Activated T-cell treated with anti-CD3 and anti-CD28 coated beads, Interleukin-2, amount 50 U/mL, for 72 hours (primary cell): ENCODE measurements at regions not wholly inside any gene's neighbourhood (a gene's known extent, or its start where the extent isn't known, plus 50 kb on each side); places are given as distances from the start of the nearest gene placed in this dataset.

Source experiments
- ATAC-seq, 2 donors: fragments of 150-1000 bp; cut with Tn5 transposase; replicated peaks in 1 of 2; 2 replicates each; pipeline ENCODE4 v1.10.0; 2021; ENCODE audit warnings: moderate library complexity in 2 of 2, mild to moderate bottlenecking in 1 of 2
- DNase-seq, 2 donors: peaks; one replicate each; pipeline ENCODE4 v3.0.0; 2021 to 2022; ENCODE audit warnings: mixed read lengths in 1 of 2
- H3K27ac Mint-ChIP-seq: one replicate; pipeline ENCODE4 v1.8.0; 2022; ENCODE audit warnings: mild to moderate bottlenecking, moderate library complexity, mixed read lengths
- H3K27me3 Mint-ChIP-seq: one replicate; pipeline ENCODE4 v1.8.0; 2022; ENCODE audit warnings: low read depth, mixed read lengths
- H3K36me3 Mint-ChIP-seq, 2 donors: one replicate each; pipeline ENCODE4 v1.8.0; 2022; ENCODE audit warnings: mixed read lengths in 2 of 2, mild to moderate bottlenecking in 1 of 2; ENCODE audit not compliant: insufficient read depth in 2 of 2
- H3K4me1 Mint-ChIP-seq: one replicate; pipeline ENCODE4 v1.8.0; 2022; ENCODE audit warnings: low read depth, mixed read lengths
- H3K4me3 Mint-ChIP-seq, 2 donors: one replicate each; pipeline ENCODE4 v1.8.0; 2022; ENCODE audit warnings: mild to moderate bottlenecking in 2 of 2, mixed read lengths in 2 of 2, moderate library complexity in 2 of 2
- H3K9me3 Mint-ChIP-seq, 2 donors: one replicate each; pipeline ENCODE4 v1.8.0; 2022; ENCODE audit warnings: mixed read lengths in 2 of 2

DNA sequence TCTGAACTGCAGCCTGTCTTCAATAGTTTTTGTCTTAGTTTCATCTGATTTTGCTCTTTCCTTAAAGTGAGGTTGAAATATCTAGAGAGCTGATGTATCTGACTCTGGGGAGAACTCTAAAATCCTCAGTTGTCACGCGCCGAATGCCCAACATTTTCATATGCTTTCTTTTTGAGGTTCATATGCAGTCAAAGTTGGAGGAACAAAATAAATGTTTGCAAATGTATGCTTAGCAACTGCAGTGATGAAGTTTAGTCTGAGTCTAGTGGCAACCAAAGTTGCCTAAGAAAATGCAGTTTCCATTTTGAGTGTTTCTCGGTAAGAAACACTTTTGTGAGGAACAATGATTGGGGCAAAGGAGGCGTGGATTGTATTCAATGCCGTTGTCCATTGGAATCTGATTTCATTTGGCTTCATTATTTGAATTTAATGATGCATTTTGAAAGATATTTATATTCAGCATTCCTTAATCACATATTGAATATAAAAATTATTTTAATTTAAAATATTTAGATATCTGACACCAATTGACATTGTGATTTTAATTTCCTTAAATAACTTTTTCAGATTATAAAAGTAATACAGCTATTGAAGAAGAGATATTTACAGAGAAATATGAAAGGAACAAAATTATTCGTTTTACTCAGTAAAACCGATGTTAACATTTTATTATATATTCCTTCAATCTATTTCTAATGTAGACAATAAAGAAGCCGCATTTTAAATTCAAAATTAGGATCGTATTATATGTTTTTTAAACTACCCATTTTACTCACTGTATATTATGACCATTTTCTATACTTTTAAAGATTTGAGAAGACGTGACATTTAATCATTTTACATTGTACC is 122.0 kb downstream of the PLEKHG1 start:
- H3K4me1 Mint-ChIP-seq = peaks cover 27% of the 10 kb centered on the region
- no peaks in the 10 kb centered on the region for H3K36me3 Mint-ChIP-seq
- no peaks in the 10 kb centered on the region for H3K9me3 Mint-ChIP-seq
- ATAC-seq (no peak), DNase-seq (no peak)
- H3K27ac Mint-ChIP-seq = no peak overlapping the region
- no peak overlapping the region for H3K4me3 Mint-ChIP-seq
- peaks cover 44% of the 10 kb centered on the region for H3K27me3 Mint-ChIP-seq

DNA sequence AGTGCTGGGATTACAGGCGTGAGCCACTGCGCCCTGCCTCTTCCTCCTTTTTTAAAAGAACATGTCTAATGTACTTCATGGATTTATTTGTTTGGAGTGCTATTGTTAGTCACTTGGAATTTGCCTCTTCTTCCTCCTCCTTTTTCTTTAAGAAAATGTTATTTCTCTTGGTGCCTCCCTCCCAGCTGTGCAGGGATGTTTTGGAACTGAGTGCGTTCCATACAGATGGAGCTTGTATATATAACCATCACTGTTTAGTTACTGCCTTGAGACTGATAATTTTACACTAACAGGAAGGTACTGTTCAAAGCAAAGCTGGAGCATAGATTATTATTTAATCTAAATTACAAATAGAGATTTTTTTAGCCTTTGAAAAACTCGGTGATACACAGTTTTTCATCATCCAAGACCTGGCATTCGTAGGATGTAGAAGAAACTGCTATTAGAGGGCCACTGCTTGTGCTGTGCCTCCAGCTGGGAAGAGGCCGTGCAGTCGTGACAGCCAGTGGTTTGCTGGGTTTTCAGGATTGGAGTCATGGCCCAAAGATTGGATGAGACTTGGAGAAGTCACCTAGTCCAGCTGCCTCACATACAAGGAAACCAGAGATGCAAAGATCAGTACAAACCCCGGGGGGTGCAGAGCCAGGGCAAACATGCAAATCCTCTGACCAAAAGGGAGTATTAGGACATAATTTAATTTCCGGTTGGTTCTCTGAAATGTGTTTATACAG is 123.1 kb downstream of the PLEKHG1 start:
- DNase-seq (no peak), ATAC-seq (no peak)
- Mint-ChIP-seq H3K4me3 (no peak overlapping the region), H3K36me3 (no peaks in the 10 kb centered on the region), H3K27ac (no peak overlapping the region), H3K9me3 (no peaks in the 10 kb centered on the region), H3K4me1 (peaks cover 27% of the 10 kb centered on the region), H3K27me3 (peaks cover 44% of the 10 kb centered on the region)

DNA sequence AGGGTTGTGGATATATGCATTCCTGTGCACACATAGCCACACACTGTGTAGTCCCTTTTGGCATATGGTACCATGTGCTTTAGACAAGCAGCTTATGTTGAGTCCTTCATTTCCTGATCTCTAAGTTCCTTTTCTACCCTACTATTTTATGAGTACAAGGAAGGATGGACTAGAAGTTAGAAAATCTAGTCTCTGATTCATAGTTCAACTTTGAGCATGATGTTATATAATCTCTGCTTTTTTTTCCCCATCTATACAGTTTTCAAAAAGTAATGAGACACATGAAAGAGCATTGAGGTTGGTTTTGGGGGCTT is 123.6 kb downstream of the PLEKHG1 start:
- Mint-ChIP-seq H3K4me1 (peaks cover 27% of the 10 kb centered on the region), H3K36me3 (no peaks in the 10 kb centered on the region), H3K27ac (no peak overlapping the region), H3K27me3 (peaks cover 44% of the 10 kb centered on the region), H3K4me3 (no peak overlapping the region), H3K9me3 (no peaks in the 10 kb centered on the region)
- DNase-seq (no peak), ATAC-seq (no peak)

- Mint-ChIP-seq H3K36me3 (no peaks in the 10 kb centered on the region), H3K27me3 (peaks cover 43% of the 10 kb centered on the region), H3K9me3 (no peaks in the 10 kb centered on the region)
These were observed 124.2 kb downstream of the PLEKHG1 start for GRCh38 chr6:150723857-150724256.

DNA sequence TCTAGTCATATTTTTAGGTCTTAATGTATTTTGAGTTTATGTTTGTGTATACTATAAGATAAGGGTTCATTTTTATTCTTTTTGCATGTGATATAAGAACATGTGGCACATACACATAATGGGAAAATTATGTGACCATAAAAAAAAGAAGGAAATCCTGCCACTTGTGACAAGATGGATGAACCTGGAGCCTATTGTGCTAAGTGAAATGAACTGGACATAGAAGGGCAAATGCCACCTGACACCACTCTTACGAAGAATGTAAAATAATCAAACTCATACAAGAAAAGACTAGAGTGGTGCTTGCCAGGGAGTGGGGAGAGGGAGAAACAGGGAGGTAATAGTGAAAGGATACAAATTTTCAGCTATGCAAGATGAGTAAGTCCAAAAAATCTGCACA is 126.1 kb downstream of the PLEKHG1 start:
- H3K4me1 Mint-ChIP-seq = peaks cover 12% of the 10 kb centered on the region
- no peak overlapping the region for H3K4me3 Mint-ChIP-seq
- H3K27ac Mint-ChIP-seq = no peak overlapping the region
- H3K27me3 Mint-ChIP-seq = peaks cover 30% of the 10 kb centered on the region
- H3K36me3 Mint-ChIP-seq = peaks cover 0 to 2% of the 10 kb centered on the region in 2 donors
- no peaks in the 10 kb centered on the region for H3K9me3 Mint-ChIP-seq
- ATAC-seq (no peak), DNase-seq (no peak)

More at GRCh38 chr6:150723857-150724256, 124.2 kb downstream of the PLEKHG1 start:
- Mint-ChIP-seq H3K4me1 (peaks cover 25% of the 10 kb centered on the region), H3K27ac (no peak overlapping the region), H3K4me3 (no peak overlapping the region)
- ATAC-seq = no peak
- no peak for DNase-seq

GRCh38 chr6:150729188-150729748 is 129.6 kb downstream of the PLEKHG1 start:
- DNase-seq (no peak), ATAC-seq (no peak)
- no peak overlapping the region for H3K27ac Mint-ChIP-seq
- H3K4me3 Mint-ChIP-seq = no peak overlapping the region
- H3K36me3 Mint-ChIP-seq = peaks cover 0 to 2% of the 10 kb centered on the region in 2 donors
- H3K4me1 Mint-ChIP-seq = no peaks in the 10 kb centered on the region
- no peaks in the 10 kb centered on the region for H3K9me3 Mint-ChIP-seq
- H3K27me3 Mint-ChIP-seq = peaks cover 8% of the 10 kb centered on the region

- H3K9me3 Mint-ChIP-seq = no peaks in the 10 kb centered on the region
- H3K36me3 Mint-ChIP-seq = peaks cover 0 to 2% of the 10 kb centered on the region in 2 donors
- ATAC-seq (no peak), DNase-seq (no peak)
- no peak overlapping the region for H3K27ac Mint-ChIP-seq
- H3K4me3 Mint-ChIP-seq = no peak overlapping the region
- no peaks in the 10 kb centered on the region for H3K4me1 Mint-ChIP-seq
- peaks cover under 1% of the 10 kb centered on the region for H3K27me3 Mint-ChIP-seq
These were observed 131.2 kb downstream of the PLEKHG1 start for GRCh38 chr6:150730801-150731457.

- Mint-ChIP-seq H3K36me3 (peaks cover 0 to 2% of the 10 kb centered on the region in 2 donors), H3K9me3 (no peaks in the 10 kb centered on the region), H3K4me3 (no peak overlapping the region), H3K27ac (no peak overlapping the region), H3K4me1 (no peaks in the 10 kb centered on the region), H3K27me3 (no peaks in the 10 kb centered on the region)
- no peak for DNase-seq
- no peak for ATAC-seq
These were observed 132.6 kb upstream of the MTHFD1L start for GRCh38 chr6:150732765-150733539.

DNA sequence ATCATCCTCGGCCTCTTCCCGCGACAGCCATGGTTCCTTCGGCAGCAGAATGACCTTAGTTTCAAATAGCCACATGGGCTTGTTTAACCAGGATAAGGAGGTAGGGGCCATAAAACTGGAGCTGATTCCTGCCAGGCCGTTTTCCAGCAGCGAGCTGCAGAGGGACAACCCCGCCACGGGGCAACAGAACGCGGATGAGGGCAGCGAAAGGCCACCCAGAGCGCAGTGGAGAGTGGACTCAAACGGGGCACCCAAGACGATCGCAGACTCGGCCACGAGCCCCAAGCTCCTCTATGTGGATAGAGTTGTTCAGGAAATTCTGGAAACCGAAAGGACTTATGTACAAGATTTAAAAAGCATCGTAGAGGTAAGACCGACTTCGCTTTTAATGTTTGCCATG is 131.8 kb upstream of the MTHFD1L start:
- H3K27me3 Mint-ChIP-seq = peaks cover 4% of the 10 kb centered on the region
- H3K36me3 Mint-ChIP-seq = peaks cover 0 to 2% of the 10 kb centered on the region in 2 donors
- DNase-seq = no peak
- H3K4me1 Mint-ChIP-seq = no peaks in the 10 kb centered on the region
- H3K9me3 Mint-ChIP-seq = no peaks in the 10 kb centered on the region
- H3K4me3 Mint-ChIP-seq = no peak overlapping the region
- ATAC-seq = no peak
- H3K27ac Mint-ChIP-seq = no peak overlapping the region

DNA sequence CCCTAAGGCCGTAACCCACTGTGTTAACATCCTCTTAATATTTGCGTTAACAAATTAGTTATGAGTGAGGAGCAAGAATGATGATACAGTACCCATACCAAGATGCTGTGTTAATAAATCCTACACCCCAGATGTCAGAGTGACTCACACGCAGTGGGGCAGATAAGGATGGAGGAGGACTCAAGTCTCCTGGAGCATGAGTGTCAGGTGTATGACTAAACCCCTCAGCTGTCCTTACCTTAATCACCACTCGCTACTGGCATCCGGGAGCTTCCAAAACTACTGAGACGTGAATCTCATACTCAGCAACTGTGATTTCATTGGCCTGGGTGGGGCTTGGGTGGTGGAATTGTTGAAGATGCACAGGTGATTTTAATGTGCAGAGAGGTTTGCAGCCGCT is 131.3 kb upstream of the MTHFD1L start:
- ATAC-seq (no peak), DNase-seq (no peak)
- Mint-ChIP-seq H3K36me3 (peaks cover 0 to 2% of the 10 kb centered on the region in 2 donors), H3K27ac (no peak overlapping the region), H3K4me1 (no peaks in the 10 kb centered on the region), H3K4me3 (no peak overlapping the region), H3K9me3 (no peaks in the 10 kb centered on the region), H3K27me3 (peaks cover 9% of the 10 kb centered on the region)

GRCh38 chr6:150735341-150735851 is 130.1 kb upstream of the MTHFD1L start:
- no peaks in the 10 kb centered on the region for H3K4me1 Mint-ChIP-seq
- no peak overlapping the region for H3K27ac Mint-ChIP-seq
- H3K9me3 Mint-ChIP-seq = no peaks in the 10 kb centered on the region
- ATAC-seq = no peak
- no peak for DNase-seq
- no peak overlapping the region for H3K4me3 Mint-ChIP-seq
- peaks cover 0 to under 1% of the 10 kb centered on the region in 2 donors for H3K36me3 Mint-ChIP-seq
- peaks cover 14% of the 10 kb centered on the region for H3K27me3 Mint-ChIP-seq

GRCh38 chr6:150738092-150738629 is 127.3 kb upstream of the MTHFD1L start:
- Mint-ChIP-seq H3K9me3 (no peaks in the 10 kb centered on the region), H3K36me3 (no peaks in the 10 kb centered on the region), H3K4me3 (no peak overlapping the region), H3K27ac (no peak overlapping the region), H3K27me3 (peaks cover 23% of the 10 kb centered on the region), H3K4me1 (no peaks in the 10 kb centered on the region)
- ATAC-seq = no peak
- DNase-seq = no peak
